Body of pancreas (tissue), 4 donors: ENCODE measurements at regions not wholly inside any gene's neighbourhood (a gene's known extent, or its start where the extent isn't known, plus 50 kb on each side); places are given as distances from the start of the nearest gene placed in this dataset.

Experiments used
- POLR2A ChIP-seq, 3 donors: fragments of 450-650 bp; IDR thresholded peaks; one replicate each; pipeline ENCODE4 v1.6.1; 2016; ENCODE audit warnings: antibody characterized with exemption in 3 of 3, mild to moderate bottlenecking in 2 of 3
- TF ChIP-seq, protein P1 (sequence below), 7 experiments: fragments of 450-650 bp in 4 of 7; fragments of 200-600 bp in 3 of 7; sonication (generic) in 3 of 7; IDR thresholded peaks; one replicate each; pipeline ENCODE4 v1.5.1; 2016 to 2019; ENCODE audit warnings: antibody characterized with exemption in 7 of 7

DNA sequence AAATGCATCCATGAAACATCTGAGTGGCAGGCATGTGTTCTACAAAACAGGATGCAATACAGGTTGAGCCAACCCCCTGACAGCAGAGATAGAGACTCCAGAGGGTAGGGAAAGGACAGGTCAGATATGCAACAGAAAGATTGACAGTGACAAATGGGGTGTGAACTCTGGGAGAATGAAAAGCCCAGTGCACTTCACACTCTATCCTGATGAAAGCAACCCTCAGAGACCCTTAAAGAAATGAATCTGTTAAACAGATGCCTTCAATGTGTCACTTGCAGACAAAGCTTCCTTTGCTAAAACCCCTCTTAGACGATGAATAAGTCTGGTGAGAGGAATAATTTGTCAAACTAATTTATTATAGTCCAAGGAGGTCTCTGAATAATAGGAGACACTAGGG lies 89.9 kb downstream of the RFPL4B start:
- TF ChIP-seq POLR2A (IDR thresholded peaks at IDR 0.05): no peak
- TF ChIP-seq, protein P1, sequence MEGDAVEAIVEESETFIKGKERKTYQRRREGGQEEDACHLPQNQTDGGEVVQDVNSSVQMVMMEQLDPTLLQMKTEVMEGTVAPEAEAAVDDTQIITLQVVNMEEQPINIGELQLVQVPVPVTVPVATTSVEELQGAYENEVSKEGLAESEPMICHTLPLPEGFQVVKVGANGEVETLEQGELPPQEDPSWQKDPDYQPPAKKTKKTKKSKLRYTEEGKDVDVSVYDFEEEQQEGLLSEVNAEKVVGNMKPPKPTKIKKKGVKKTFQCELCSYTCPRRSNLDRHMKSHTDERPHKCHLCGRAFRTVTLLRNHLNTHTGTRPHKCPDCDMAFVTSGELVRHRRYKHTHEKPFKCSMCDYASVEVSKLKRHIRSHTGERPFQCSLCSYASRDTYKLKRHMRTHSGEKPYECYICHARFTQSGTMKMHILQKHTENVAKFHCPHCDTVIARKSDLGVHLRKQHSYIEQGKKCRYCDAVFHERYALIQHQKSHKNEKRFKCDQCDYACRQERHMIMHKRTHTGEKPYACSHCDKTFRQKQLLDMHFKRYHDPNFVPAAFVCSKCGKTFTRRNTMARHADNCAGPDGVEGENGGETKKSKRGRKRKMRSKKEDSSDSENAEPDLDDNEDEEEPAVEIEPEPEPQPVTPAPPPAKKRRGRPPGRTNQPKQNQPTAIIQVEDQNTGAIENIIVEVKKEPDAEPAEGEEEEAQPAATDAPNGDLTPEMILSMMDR (IDR thresholded peaks at IDR 0.05): no peak
